GM23338 (cell line): ENCODE measurements at regions not wholly inside any gene's neighbourhood (a gene's known extent, or its start where the extent isn't known, plus 50 kb on each side); places are given as distances from the start of the nearest gene placed in this dataset.

Source experiments
- ATAC-seq: fragments of 200-7000 bp; cut with Tn5 transposase; 3 replicates; pipeline ENCODE4 v1.9.1; 2020
- DNase-seq: peaks from one replicate; pipeline ENCODE4 v3.0.0-alpha.2; 2015; ENCODE audit warnings: low spot score
- H2AFZ ChIP-seq: fragments of 200-600 bp; sonication (generic); 2 replicates; pipeline ENCODE4 v1.8.0; 2016; ENCODE audit warnings: antibody characterized with exemption, mild to moderate bottlenecking, moderate library complexity
- H3F3A ChIP-seq: fragments of 200-600 bp; sonication (generic); replicated peaks from 2 replicates; pipeline ENCODE4 v1.8.0; 2017; ENCODE audit warnings: antibody characterized with exemption, mixed run types, low read depth
- H3K27ac ChIP-seq: fragments of 200-600 bp; sonication (generic); 2 replicates; pipeline ENCODE4 v1.6.1; 2016; ENCODE audit warnings: low read depth
- H3K27me3 ChIP-seq: fragments of 200-600 bp; sonication (generic); 2 replicates; pipeline ENCODE4 v1.8.0; 2016; ENCODE audit warnings: mild to moderate bottlenecking, mixed run types, moderate library complexity; ENCODE audit not compliant: insufficient read depth
- H3K36me3 ChIP-seq: fragments of 200-600 bp; sonication (generic); 2 replicates; pipeline ENCODE4 v1.8.0; 2016; ENCODE audit warnings: mild to moderate bottlenecking; ENCODE audit not compliant: insufficient read depth
- H3K4me1 ChIP-seq: fragments of 200-600 bp; sonication (generic); 2 replicates; pipeline ENCODE4 v1.8.0; 2016; ENCODE audit warnings: mild to moderate bottlenecking, moderate library complexity; ENCODE audit not compliant: insufficient read depth
- H3K4me2 ChIP-seq: fragments of 200-600 bp; sonication (generic); 2 replicates; pipeline ENCODE4 v1.7.1; 2017; ENCODE audit warnings: mixed run types
- H3K4me3 ChIP-seq: fragments of 200-600 bp; sonication (generic); 2 replicates; pipeline ENCODE4 v1.6.1; 2016; ENCODE audit warnings: mixed run types
- H3K79me2 ChIP-seq: fragments of 200-600 bp; sonication (generic); replicated peaks from 2 replicates; pipeline ENCODE4 v1.8.0; 2017; ENCODE audit warnings: mild to moderate bottlenecking; ENCODE audit not compliant: insufficient read depth
- H3K9me2 ChIP-seq: fragments of 200-600 bp; sonication (generic); 2 replicates; pipeline ENCODE4 v1.8.0; 2017; ENCODE audit not compliant: insufficient read depth
- H4K20me1 ChIP-seq: fragments of 200-600 bp; sonication (generic); replicated peaks from 2 replicates; pipeline ENCODE4 v1.8.0; 2017; ENCODE audit warnings: mild to moderate bottlenecking; ENCODE audit not compliant: insufficient read depth
- H3K27ac Mint-ChIP-seq: 2 replicates; pipeline ENCODE4 v1.8.0; 2020; ENCODE audit warnings: inconsistent platforms, mild to moderate bottlenecking, moderate library complexity, mixed read lengths
- H3K27me3 Mint-ChIP-seq: 3 replicates; pipeline ENCODE4 v1.8.0; 2022; ENCODE audit warnings: low read depth, mild to moderate bottlenecking, moderate library complexity, mixed read lengths, inconsistent platforms; ENCODE audit not compliant: insufficient read depth, poor library complexity
- H3K36me3 Mint-ChIP-seq: 3 replicates; pipeline ENCODE4 v1.8.0; 2021; ENCODE audit warnings: low read depth, mild to moderate bottlenecking, inconsistent platforms, moderate library complexity, mixed read lengths
- H3K4me1 Mint-ChIP-seq: 3 replicates; pipeline ENCODE4 v1.8.0; 2020; ENCODE audit warnings: mild to moderate bottlenecking, inconsistent platforms, mixed read lengths
- H3K4me3 Mint-ChIP-seq: 3 replicates; pipeline ENCODE4 v1.8.0; 2021; ENCODE audit warnings: moderate library complexity, mild to moderate bottlenecking, inconsistent platforms, mixed read lengths
- H3K9me3 Mint-ChIP-seq: 3 replicates; pipeline ENCODE4 v1.8.0; 2020; ENCODE audit warnings: moderate library complexity, mild to moderate bottlenecking, inconsistent platforms, mixed read lengths
- NANOG ChIP-seq: IDR thresholded peaks from 2 replicates; pipeline ENCODE4 v1.6.1; 2016; ENCODE audit warnings: antibody characterized with exemption, borderline replicate concordance
- POLR2AphosphoS5 ChIP-seq: IDR thresholded peaks from 2 replicates; pipeline ENCODE4 v1.6.1; 2016; ENCODE audit warnings: antibody characterized with exemption, low read depth
- STAT1 ChIP-seq: IDR thresholded peaks from one replicate; pipeline ENCODE4 v1.6.1; 2016; ENCODE audit warnings: antibody characterized with exemption; ENCODE audit not compliant: unreplicated experiment
- ZNF114 ChIP-seq: fragments of 250-450 bp; sonication (Bioruptor Pico); IDR thresholded peaks from 2 replicates; pipeline ENCODE4 v1.5.0; 2020; ENCODE audit warnings: mild to moderate bottlenecking, moderate library complexity
- TF ChIP-seq, protein P1 (sequence below), 2 experiments: fragments of 200-600 bp in 1 of 2; sonication (generic) in 1 of 2; conservative IDR thresholded peaks; 2 replicates each; pipeline versions ENCODE4 v1.5.1 to v1.6.1; 2016 to 2017; ENCODE audit warnings: antibody characterized with exemption in 2 of 2, low read depth in 2 of 2, mild to moderate bottlenecking in 2 of 2, moderate library complexity in 1 of 2
- TF ChIP-seq, protein P2 (sequence below): IDR thresholded peaks from one replicate; pipeline ENCODE4 v1.6.1; 2018; ENCODE audit warnings: antibody characterized with exemption; ENCODE audit not compliant: unreplicated experiment

DNA sequence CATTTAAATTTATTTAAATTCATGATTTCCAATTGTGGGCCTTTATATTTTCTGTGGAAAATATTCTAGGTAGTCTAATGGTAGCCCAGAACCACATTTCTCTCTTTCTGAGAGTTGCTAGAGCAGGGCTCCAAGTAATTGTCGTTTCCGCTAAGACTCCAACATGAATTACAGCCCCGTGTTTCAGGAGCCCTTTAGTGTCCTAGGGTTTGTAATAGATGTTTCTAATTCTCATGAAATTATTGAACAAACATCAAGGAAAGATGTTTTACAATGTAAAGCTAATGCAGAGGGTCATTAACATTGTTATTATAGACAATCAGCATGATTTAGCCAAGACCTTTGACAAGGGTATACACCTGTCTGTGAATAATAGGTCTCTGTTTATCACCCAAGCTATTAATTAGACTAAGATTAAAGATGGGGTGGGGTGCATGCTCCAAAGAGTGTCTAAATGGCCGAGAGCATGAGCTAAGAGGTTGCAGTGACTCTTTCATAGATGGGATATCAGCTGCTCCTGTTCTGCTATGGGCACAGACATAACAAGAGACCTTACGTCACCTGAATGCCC is 81.8 kb upstream of the NTM start (continued):
- TF ChIP-seq, protein P1, sequence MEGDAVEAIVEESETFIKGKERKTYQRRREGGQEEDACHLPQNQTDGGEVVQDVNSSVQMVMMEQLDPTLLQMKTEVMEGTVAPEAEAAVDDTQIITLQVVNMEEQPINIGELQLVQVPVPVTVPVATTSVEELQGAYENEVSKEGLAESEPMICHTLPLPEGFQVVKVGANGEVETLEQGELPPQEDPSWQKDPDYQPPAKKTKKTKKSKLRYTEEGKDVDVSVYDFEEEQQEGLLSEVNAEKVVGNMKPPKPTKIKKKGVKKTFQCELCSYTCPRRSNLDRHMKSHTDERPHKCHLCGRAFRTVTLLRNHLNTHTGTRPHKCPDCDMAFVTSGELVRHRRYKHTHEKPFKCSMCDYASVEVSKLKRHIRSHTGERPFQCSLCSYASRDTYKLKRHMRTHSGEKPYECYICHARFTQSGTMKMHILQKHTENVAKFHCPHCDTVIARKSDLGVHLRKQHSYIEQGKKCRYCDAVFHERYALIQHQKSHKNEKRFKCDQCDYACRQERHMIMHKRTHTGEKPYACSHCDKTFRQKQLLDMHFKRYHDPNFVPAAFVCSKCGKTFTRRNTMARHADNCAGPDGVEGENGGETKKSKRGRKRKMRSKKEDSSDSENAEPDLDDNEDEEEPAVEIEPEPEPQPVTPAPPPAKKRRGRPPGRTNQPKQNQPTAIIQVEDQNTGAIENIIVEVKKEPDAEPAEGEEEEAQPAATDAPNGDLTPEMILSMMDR (conservative IDR thresholded peaks at IDR 0.05; ENCODE audit: low read depth in 2 of 2): no peak

DNA sequence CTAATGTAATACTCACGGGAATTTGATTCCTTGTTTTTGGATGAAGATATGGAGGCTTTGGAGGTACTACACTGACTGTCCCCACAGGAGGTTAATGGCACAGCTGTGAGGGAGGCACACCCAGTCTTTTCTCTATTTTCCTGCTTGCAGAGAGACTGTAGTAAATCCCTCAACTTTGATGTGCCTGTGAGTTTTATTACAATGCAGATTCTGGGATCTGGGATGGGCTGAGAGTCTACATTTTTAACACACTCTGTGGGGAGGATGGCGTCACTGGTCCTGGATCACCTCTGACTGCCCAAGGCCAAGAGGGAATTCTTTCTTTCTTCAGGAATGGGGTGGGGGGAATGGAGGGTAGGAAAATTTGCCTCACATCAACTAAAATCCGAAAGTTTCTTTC is 80.2 kb upstream of the NTM start:
- Mint-ChIP-seq H3K27ac (0 out of 2 replicates have a peak overlapping the region, but pooled peaks have one; percentile 18), H3K9me3 (no peaks in the 10 kb centered on the region), H3K4me3 (no peak overlapping the region), H3K36me3 (peaks cover 20% of the 10 kb centered on the region), H3K27me3 (peaks cover 2% of the 10 kb centered on the region), H3K4me1 (peaks cover 41% of the 10 kb centered on the region)
- Histone ChIP-seq H2AFZ (no peak overlapping the region), H3K9me2 (no peaks in the 10 kb centered on the region), H3F3A (no peaks in the 10 kb centered on the region; the same call in none of the 2 replicates), H3K4me2 (peak overlapping the region; percentile 61; the same call in 1 of the 2 replicates), H3K4me3 (no peak overlapping the region), H3K79me2 (peaks cover 95% of the 10 kb centered on the region), H3K36me3 (peaks cover 9% of the 10 kb centered on the region), H3K27ac (no peak overlapping the region), H3K4me1 (peaks cover 47% of the 10 kb centered on the region), H4K20me1 (peaks cover 10% of the 10 kb centered on the region), H3K27me3 (no peaks in the 10 kb centered on the region)
- ATAC-seq (peak; percentile 77), DNase-seq (peak; percentile 25)
- TF ChIP-seq STAT1 (no peak), ZNF114 (CRISPR knock-in tag) (no peak), NANOG (no peak), POLR2AphosphoS5 (no peak)
- TF ChIP-seq, protein P1 (conservative IDR thresholded peaks at IDR 0.05; ENCODE audit: low read depth in 2 of 2): no peak
- TF ChIP-seq, protein P2, sequence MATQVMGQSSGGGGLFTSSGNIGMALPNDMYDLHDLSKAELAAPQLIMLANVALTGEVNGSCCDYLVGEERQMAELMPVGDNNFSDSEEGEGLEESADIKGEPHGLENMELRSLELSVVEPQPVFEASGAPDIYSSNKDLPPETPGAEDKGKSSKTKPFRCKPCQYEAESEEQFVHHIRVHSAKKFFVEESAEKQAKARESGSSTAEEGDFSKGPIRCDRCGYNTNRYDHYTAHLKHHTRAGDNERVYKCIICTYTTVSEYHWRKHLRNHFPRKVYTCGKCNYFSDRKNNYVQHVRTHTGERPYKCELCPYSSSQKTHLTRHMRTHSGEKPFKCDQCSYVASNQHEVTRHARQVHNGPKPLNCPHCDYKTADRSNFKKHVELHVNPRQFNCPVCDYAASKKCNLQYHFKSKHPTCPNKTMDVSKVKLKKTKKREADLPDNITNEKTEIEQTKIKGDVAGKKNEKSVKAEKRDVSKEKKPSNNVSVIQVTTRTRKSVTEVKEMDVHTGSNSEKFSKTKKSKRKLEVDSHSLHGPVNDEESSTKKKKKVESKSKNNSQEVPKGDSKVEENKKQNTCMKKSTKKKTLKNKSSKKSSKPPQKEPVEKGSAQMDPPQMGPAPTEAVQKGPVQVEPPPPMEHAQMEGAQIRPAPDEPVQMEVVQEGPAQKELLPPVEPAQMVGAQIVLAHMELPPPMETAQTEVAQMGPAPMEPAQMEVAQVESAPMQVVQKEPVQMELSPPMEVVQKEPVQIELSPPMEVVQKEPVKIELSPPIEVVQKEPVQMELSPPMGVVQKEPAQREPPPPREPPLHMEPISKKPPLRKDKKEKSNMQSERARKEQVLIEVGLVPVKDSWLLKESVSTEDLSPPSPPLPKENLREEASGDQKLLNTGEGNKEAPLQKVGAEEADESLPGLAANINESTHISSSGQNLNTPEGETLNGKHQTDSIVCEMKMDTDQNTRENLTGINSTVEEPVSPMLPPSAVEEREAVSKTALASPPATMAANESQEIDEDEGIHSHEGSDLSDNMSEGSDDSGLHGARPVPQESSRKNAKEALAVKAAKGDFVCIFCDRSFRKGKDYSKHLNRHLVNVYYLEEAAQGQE: no peak
